HG02840 (cell line): ENCODE measurements at regions not wholly inside any gene's neighbourhood (a gene's known extent, or its start where the extent isn't known, plus 50 kb on each side); places are given as distances from the start of the nearest gene placed in this dataset.

ENCODE experiments used
- ATAC-seq: cut with Tn5 transposase; IDR thresholded peaks from one replicate; pipeline ENCODE4 v1.9.1; 2021; ENCODE audit warnings: mild to moderate bottlenecking, moderate library complexity, moderate number of reproducible peaks; ENCODE audit not compliant: unreplicated experiment, low FRiP score

- ATAC-seq: no peak
Observed at GRCh38 chr13:108018371-108018870, 196.9 kb downstream of the LIG4 start.

DNA sequence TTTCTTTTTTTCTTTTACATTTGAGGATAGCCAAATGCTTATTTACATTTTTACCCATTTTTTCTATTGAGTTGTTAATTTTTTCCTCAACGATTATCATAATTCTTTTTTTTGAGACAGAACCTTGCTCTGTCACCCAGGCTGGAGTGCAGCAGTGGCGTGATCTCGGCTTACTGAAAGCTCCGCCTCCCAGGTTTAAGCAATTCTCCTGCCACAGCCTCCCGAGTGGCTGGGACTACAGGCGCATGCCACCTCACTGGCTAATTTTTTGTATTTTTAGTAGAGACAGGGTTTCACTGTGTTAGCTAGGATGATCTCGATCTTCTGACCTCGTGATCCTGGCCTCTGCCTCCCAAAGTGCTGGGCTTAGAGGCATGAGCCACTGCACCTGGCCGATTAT is 208.7 kb downstream of the LIG4 start:
- no peak for ATAC-seq

DNA sequence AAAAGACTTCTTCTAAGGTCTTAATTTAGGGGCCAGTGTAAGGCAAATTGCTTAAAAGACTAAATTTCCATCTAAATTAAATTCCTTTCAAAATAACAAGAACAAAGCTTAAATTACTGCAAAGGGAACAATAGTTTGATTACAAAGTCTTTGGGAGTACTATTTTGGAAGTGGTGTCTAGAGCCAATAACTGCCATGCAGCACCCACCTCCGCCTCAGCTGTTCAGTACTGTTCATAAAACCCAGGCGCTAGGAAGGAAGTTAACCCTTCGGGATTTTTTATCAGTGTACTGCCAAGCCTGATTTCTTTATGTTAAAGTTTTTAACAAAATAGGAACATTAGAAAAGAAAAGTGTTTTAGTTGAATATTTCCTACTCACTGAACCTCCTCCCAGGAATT is 210.1 kb downstream of the LIG4 start:
- no peak for ATAC-seq

DNA sequence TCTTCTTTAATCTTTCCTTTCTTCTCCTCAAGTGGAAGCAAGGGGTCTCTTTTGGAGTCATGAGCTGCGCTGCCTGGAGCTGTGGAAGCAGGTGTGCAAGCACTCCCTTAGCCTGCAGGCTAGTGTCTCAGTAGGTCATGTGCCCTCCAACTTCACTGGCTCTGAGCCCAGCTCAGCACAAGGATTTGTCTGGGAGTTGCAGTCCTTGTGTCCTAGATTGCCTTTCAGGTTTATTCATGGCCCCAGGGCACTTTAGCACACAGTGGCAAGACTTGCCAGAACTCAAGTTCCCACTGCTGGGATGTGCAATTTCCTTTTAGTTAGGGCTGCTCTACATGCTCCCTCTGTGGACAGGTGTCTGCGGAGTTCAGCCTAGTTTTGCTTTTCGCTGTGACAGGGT is 211.7 kb downstream of the LIG4 start:
- no peak for ATAC-seq

- no peak for ATAC-seq
Observed at GRCh38 chr13:108000998-108001397, 214.3 kb downstream of the LIG4 start.

DNA sequence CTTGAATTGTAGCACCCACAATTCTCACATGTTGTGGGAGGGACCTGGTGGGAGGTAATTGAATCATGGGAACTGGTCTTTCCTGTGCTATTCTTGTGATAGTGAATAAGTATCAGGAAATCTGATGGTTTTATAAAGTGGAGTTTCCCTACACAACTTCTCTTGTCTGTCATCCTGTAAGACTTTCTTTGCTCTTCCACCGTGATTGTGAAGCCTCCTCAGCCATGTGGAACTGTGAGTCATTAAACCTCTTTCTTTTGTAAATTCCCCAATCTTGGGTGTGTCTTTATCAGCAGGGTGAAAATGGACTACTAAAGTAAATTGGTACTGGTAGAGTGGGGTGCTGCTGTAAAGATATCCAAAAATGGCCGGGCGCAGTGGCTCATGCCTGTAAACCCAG is 215.6 kb downstream of the LIG4 start:
- no peak for ATAC-seq

GRCh38 chr13:107994137-107994536 is 221.2 kb downstream of the LIG4 start:
- no peak for ATAC-seq

DNA sequence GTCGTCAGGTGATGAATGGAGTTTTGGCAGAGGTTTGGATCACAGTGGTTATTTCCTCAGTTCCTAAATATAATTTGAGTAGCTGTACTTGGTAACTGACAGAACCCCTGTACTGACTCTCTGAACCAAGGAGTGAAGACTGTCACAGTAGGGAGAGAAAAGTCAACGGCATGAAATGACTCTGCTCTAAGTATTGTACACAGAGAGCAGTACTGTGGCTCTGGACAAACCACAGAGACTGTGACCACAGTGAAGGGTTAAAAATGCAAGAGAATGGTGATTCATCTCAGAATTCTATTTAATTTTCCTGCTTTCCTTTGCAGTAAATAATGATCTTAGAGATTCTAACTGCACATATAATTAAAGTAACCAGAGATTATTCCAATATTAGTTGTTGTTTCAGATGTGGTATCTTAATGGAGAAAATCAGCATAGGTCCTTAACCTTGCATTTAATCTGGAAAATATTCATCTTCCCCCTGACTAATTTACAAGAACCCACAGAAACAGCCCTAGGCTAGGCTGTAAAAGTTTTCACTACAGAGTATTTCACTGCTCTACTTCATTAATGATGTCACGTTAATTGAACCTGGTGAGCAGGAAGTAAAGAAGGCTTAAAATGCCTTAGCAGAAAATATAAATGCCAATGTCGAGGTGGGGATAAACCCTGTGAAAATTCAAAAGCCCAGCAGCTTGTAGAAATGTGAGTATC is 221.9 kb downstream of the LIG4 start:
- no peak for ATAC-seq

GRCh38 chr13:107992542-107992941 is 222.8 kb downstream of the LIG4 start:
- no peak for ATAC-seq

GRCh38 chr13:107977071-107977574 is 238.2 kb downstream of the LIG4 start:
- ATAC-seq: no peak

GRCh38 chr13:107976628-107977027 is 238.7 kb downstream of the LIG4 start:
- no peak for ATAC-seq

- ATAC-seq: no peak
Observed at GRCh38 chr13:107974409-107974808, 240.9 kb downstream of the LIG4 start.

DNA sequence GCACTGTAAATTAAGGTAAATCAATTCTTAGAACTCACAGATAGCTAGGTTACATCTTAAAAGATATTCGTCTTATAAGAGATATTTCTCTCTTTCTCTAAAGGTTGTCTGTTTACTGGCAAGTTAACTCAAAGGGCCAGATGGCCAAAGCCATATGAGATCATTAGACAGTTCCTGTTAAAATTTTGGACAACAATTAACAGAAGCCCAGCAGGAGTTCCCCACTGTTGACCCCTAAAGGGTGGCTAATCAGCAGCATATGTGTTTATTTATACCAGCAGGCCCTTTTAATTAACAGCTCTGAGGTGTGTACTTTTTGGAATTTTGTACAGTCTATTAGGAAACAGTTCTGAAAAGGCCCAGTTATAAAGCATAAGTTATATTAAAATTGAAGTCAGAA is 245.8 kb downstream of the LIG4 start:
- ATAC-seq: no peak

DNA sequence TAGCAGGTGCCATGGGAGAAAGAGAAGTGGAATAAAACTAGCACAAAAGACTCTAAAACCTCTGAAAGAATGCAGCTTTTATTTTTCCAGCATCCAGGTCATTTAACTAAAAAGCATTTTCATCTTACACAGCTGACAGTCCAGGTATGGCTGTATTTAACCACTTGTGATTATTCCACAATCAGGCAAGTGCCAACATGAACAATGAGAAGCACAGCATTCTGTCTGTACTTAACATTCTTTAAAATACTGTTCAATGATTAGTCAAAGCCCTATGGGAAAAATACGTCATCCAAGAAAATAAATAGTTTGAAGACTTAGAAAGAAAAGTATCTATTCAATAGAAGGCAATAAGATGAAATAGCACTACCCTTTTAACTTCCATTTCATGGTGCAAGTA is 246.9 kb downstream of the LIG4 start:
- ATAC-seq: no peak

DNA sequence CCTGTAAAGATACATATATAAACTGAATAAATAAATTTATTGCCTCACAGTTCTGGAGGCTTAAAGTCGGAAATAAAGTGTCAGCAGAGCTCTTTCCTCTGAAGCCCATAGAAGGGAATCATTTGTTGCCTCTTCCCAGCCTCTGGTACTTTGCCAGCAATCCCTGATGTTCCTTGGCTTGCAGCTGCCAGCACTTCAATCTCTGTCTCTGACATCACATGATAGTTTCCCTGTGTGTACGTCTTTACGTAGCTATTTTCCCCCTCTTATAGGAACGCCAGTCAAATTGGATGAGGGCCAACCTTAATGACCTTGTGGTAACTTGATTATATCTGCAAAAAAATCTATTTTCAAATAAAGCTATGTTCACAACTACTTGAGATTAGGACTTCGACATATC is 250.9 kb downstream of the LIG4 start:
- no peak for ATAC-seq

- no peak for ATAC-seq
Observed at GRCh38 chr13:107961849-107962608, 253.3 kb downstream of the LIG4 start.

- no peak for ATAC-seq
Observed at GRCh38 chr13:107960301-107960700, 255.0 kb downstream of the LIG4 start.

- no peak for ATAC-seq
Observed at GRCh38 chr13:107956889-107957288, 258.4 kb downstream of the LIG4 start.

- no peak for ATAC-seq
Observed at GRCh38 chr13:107942030-107942617, 273.2 kb downstream of the LIG4 start.

- ATAC-seq: no peak
Observed at GRCh38 chr13:107941345-107942029, 273.8 kb downstream of the LIG4 start.

- no peak for ATAC-seq
Observed at GRCh38 chr13:107937848-107938247, 277.5 kb downstream of the LIG4 start.
